Calu3 (cell line): ENCODE measurements at regions not wholly inside any gene's neighbourhood (a gene's known extent, or its start where the extent isn't known, plus 50 kb on each side); places are given as distances from the start of the nearest gene placed in this dataset.

Experiments used
- BruUV-seq: library from RNA; stranded (reverse); fragments of 400-500 nt; replicated peaks from 2 replicates; lab custom pipeline; 2021; lab: Mats Ljungman, UMichigan
- CTCF ChIA-PET: fragments of 300-600 bp; sonication (Branson Sonifier 250); formaldehyde crosslinking; loops from one replicate; lab custom pipeline; 2022; ENCODE audit warnings: antibody characterized with exemption; lab: Charles Lee
- DNase-seq: peaks from one replicate; pipeline ENCODE4 v3.0.0; 2022
- H3K27ac Mint-ChIP-seq: one replicate; pipeline ENCODE4 v1.8.0; 2022; ENCODE audit warnings: mixed read lengths; ENCODE audit not compliant: unreplicated experiment
- H3K27me3 Mint-ChIP-seq: one replicate; pipeline ENCODE4 v1.8.0; 2022; ENCODE audit warnings: mixed read lengths; ENCODE audit not compliant: unreplicated experiment
- H3K36me3 Mint-ChIP-seq: one replicate; pipeline ENCODE4 v1.8.0; 2022; ENCODE audit warnings: mild to moderate bottlenecking, moderate library complexity, mixed read lengths; ENCODE audit not compliant: insufficient read depth, unreplicated experiment
- H3K4me1 Mint-ChIP-seq: one replicate; pipeline ENCODE4 v1.8.0; 2022; ENCODE audit warnings: mild to moderate bottlenecking, low read depth, mixed read lengths; ENCODE audit not compliant: unreplicated experiment
- H3K4me3 Mint-ChIP-seq: one replicate; pipeline ENCODE4 v1.8.0; 2022; ENCODE audit warnings: mild to moderate bottlenecking, low read depth, moderate library complexity, mixed read lengths; ENCODE audit not compliant: unreplicated experiment
- H3K9me3 Mint-ChIP-seq: one replicate; pipeline ENCODE4 v1.8.0; 2022; ENCODE audit warnings: low read depth, mixed read lengths; ENCODE audit not compliant: unreplicated experiment
- CTCF ChIP-seq: fragments of 200-600 bp; IDR thresholded peaks from one replicate; pipeline ENCODE4 v1.8.0; 2022; ENCODE audit warnings: antibody characterized with exemption; ENCODE audit not compliant: unreplicated experiment
- intact Hi-C: fragments of 100-400 bp; cut with micrococcal nuclease; formaldehyde crosslinking; loops from one replicate; pipeline ENCODE4 v1.10.0; 2022; ENCODE audit not compliant: unreplicated experiment

GRCh38 chr9:113687107-113687679 lies 188.9 kb upstream of the ZNF618 start:
- Mint-ChIP-seq H3K4me3 (peak overlapping the region; percentile 36), H3K9me3 (no peaks in the 10 kb centered on the region), H3K4me1 (no peaks in the 10 kb centered on the region), H3K27me3 (peaks cover 66% of the 10 kb centered on the region), H3K36me3 (peaks cover 3% of the 10 kb centered on the region), H3K27ac (no peak overlapping the region)
- TF ChIP-seq CTCF, result no peak
- intact Hi-C loops, result no loop called here
- BruUV-seq, result no TSS peak
- CTCF ChIA-PET, result no interaction called here
- no peak for DNase-seq

GRCh38 chr9:113687680-113688371 lies 188.3 kb upstream of the ZNF618 start:
- H3K9me3 Mint-ChIP-seq, result no peaks in the 10 kb centered on the region
- intact Hi-C loops, result no loop called here
- H3K4me3 Mint-ChIP-seq, result peak overlapping the region; percentile 36
- CTCF ChIA-PET, result interaction anchor here (0.6 kb wide), 1 partner anchor 168 kb away, joined by 9 read pairs; no protein-coding TSS in a partner anchor
- no peaks in the 10 kb centered on the region for H3K36me3 Mint-ChIP-seq
- peaks cover 66% of the 10 kb centered on the region for H3K27me3 Mint-ChIP-seq
- H3K4me1 Mint-ChIP-seq, result no peaks in the 10 kb centered on the region
- no TSS peak for BruUV-seq
- no peak overlapping the region for H3K27ac Mint-ChIP-seq
- no peak for DNase-seq
- no peak for TF ChIP-seq CTCF

GRCh38 chr9:113690055-113690740 lies 185.9 kb upstream of the ZNF618 start:
- no peaks in the 10 kb centered on the region for H3K4me1 Mint-ChIP-seq
- H3K36me3 Mint-ChIP-seq, result no peaks in the 10 kb centered on the region
- BruUV-seq, result no TSS peak
- no peak overlapping the region for H3K27ac Mint-ChIP-seq
- H3K9me3 Mint-ChIP-seq, result peaks cover 3% of the 10 kb centered on the region
- no peak for DNase-seq
- CTCF ChIA-PET, result no interaction called here
- no peak overlapping the region for H3K4me3 Mint-ChIP-seq
- intact Hi-C loops, result no loop called here
- no peak for TF ChIP-seq CTCF
- H3K27me3 Mint-ChIP-seq, result peaks cover 64% of the 10 kb centered on the region

- no TSS peak for BruUV-seq
- no peak overlapping the region for H3K4me3 Mint-ChIP-seq
Measured at GRCh38 chr9:113692256-113692655, 183.9 kb upstream of the ZNF618 start.

More at GRCh38 chr9:113692256-113692655, 183.9 kb upstream of the ZNF618 start:
- CTCF ChIA-PET, result no interaction called here
- Mint-ChIP-seq H3K27me3 (peaks cover 64% of the 10 kb centered on the region), H3K9me3 (peaks cover 3% of the 10 kb centered on the region), H3K27ac (no peak overlapping the region), H3K4me1 (no peaks in the 10 kb centered on the region), H3K36me3 (no peaks in the 10 kb centered on the region)
- TF ChIP-seq CTCF, result no peak
- DNase-seq, result no peak
- intact Hi-C loops, result no loop called here
